BLaER1 treated with 17β-estradiol and CSF1 and Interleukin-3, amounts not matched to agents 10 nM and 100 nM (cell line): ENCODE measurements at regions not wholly inside any gene's neighbourhood (a gene's known extent, or its start where the extent isn't known, plus 50 kb on each side); places are given as distances from the start of the nearest gene placed in this dataset.
"Not testable (repeated sequence)": the region's sequence is repeated elsewhere in the genome, so short reads cannot be mapped to it uniquely, and the experiment has no call there.

Experiments
- H3K27ac ChIP-seq, 11 experiments: shearing (Covaris generic); formaldehyde crosslinking; 2 replicates each; pipeline ENCODE4 v1.8.1; 2022
- H3K27me3 ChIP-seq, 11 experiments: shearing (Covaris generic); formaldehyde crosslinking; 2 replicates each; pipeline ENCODE4 v1.8.1; 2022
- H3K36me3 ChIP-seq, 11 experiments: shearing (Covaris generic); formaldehyde crosslinking; 2 replicates each; pipeline ENCODE4 v1.8.1; 2022
- H3K4me1 ChIP-seq, 10 experiments: shearing (Covaris generic); formaldehyde crosslinking; 2 replicates each; pipeline ENCODE4 v1.8.1; 2022
- H3K4me2 ChIP-seq, 11 experiments: shearing (Covaris generic); formaldehyde crosslinking; 2 replicates each; pipeline ENCODE4 v1.8.1; 2022
- H3K4me3 ChIP-seq, 10 experiments: shearing (Covaris generic); formaldehyde crosslinking; 2 replicates each; pipeline ENCODE4 v1.8.1; 2022
- H3K9ac ChIP-seq, 11 experiments: shearing (Covaris generic); formaldehyde crosslinking; 2 replicates each; pipeline ENCODE4 v1.8.1; 2022
- H3K9me3 ChIP-seq, 11 experiments: shearing (Covaris generic); formaldehyde crosslinking; replicated peaks in 1 of 11; 2 replicates each; pipeline ENCODE4 v1.8.1; 2022
- H4K20me1 ChIP-seq, 11 experiments: shearing (Covaris generic); formaldehyde crosslinking; 2 replicates each; pipeline ENCODE4 v1.8.1; 2022
- Cebpa-rat ChIP-seq, 11 experiments: shearing (Covaris generic); IDR thresholded peaks; 2 replicates each; pipeline ENCODE4 v1.8.1; 2022

DNA sequence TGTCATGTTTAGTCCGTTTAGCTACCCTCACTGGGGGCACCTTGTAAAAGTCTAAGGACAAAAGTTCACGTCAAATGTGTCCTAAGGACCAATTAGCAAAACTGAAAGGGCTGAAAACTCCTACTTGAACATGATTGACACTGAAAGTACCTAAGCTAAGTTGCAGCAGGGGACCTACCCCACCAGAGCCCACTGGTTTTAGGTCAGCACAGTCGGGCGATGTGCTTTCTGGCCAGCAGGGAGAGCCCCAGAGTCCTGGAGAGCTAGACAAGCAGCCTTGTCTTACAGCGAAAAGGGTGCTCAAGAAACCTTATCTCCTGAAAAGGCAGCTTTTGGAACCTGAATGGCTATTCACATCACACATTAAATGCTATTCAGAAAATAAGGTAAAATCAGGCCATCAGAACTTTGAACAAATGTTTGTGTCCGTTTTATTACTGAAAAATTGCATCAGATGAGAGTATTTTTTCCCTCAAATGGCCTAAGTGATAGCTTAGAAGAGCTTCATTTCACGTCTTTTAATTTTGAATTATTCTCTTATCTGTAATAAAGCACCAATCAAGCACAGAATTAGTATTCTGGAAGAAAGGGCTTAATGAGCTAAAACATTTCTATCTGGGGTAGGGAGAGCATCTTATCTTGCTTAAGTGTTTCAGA is 52.2 kb upstream of the MKI67 start:
- Histone ChIP-seq H3K9ac (0 out of 22 replicates have a peak overlapping the region, but pooled peaks of 1 of the 11 experiments have one; percentile 11), H3K4me1 (peaks cover 17 to 35% (median 28%) of the 10 kb centered on the region in 10 experiments), H3K4me3 (no peak overlapping the region), H4K20me1 (no peaks in the 10 kb centered on the region), H3K36me3 (peaks cover 0 to 13% (median 3%) of the 10 kb centered on the region in 11 experiments; a peak in 14 of 22 replicates), H3K27me3 (no peaks in the 10 kb centered on the region), H3K9me3 (peaks cover 44 to 54% (median 48%) of the 10 kb centered on the region in 11 experiments), H3K27ac (peak overlapping the region in 5 of 11 experiments; percentile 16 to 89 (median 88); a peak in 7 of 22 replicates), H3K4me2 (peak overlapping the region in 8 of 11 experiments; percentile 1 to 89 (median 74); a peak in 13 of 22 replicates)
- TF ChIP-seq Cebpa-rat (IDR thresholded peaks at IDR 0.05) = no peak

GRCh38 chr10:128180843-128181242 is 54.6 kb upstream of the MKI67 start:
- H3K36me3 ChIP-seq = peaks cover 0 to 29% (median 21%) of the 10 kb centered on the region in 11 experiments; a peak in 15 of 22 replicates
- H4K20me1 ChIP-seq = no peaks in the 10 kb centered on the region
- no peak for TF ChIP-seq Cebpa-rat (IDR thresholded peaks at IDR 0.05)
- H3K4me3 ChIP-seq = peak overlapping the region in 9 of 10 experiments; percentile 20 to 78 (median 68); a peak in 17 of 20 replicates
- peak overlapping the region; percentile 66 to 90 (median 76) for H3K4me2 ChIP-seq
- peak overlapping the region in 10 of 11 experiments; percentile 22 to 92 (median 88); a peak in 19 of 22 replicates for H3K27ac ChIP-seq
- no peaks in the 10 kb centered on the region for H3K27me3 ChIP-seq
- H3K9me3 ChIP-seq = peaks cover 33 to 50% (median 45%) of the 10 kb centered on the region in 11 experiments
- peak overlapping the region in 10 of 11 experiments; percentile 34 to 89 (median 83); a peak in 18 of 22 replicates for H3K9ac ChIP-seq
- H3K4me1 ChIP-seq = peaks cover 17 to 43% (median 40%) of the 10 kb centered on the region in 10 experiments

GRCh38 chr10:128185627-128186026 is 59.4 kb upstream of the MKI67 start:
- H3K4me2 ChIP-seq = peak overlapping the region in 9 of 11 experiments; percentile 14 to 94 (median 80); a peak in 19 of 22 replicates
- H3K9me3 ChIP-seq = peaks cover 23 to 36% (median 30%) of the 10 kb centered on the region in 11 experiments
- peak overlapping the region in 8 of 11 experiments; percentile 3 to 96 (median 84); a peak in 15 of 22 replicates for H3K27ac ChIP-seq
- no peaks in the 10 kb centered on the region for H3K27me3 ChIP-seq
- no peaks in the 10 kb centered on the region for H4K20me1 ChIP-seq
- H3K4me3 ChIP-seq = peak overlapping the region in 3 of 10 experiments; percentile 72 to 78 (median 77); a peak in 4 of 20 replicates
- TF ChIP-seq Cebpa-rat (IDR thresholded peaks at IDR 0.05) = no peak
- peaks cover 0 to 51% (median 23%) of the 10 kb centered on the region in 11 experiments; a peak in 15 of 22 replicates for H3K36me3 ChIP-seq
- peak overlapping the region in 4 of 11 experiments; percentile 26 to 81 (median 46); a peak in 8 of 22 replicates for H3K9ac ChIP-seq
- peaks cover 27 to 67% (median 59%) of the 10 kb centered on the region in 10 experiments for H3K4me1 ChIP-seq

DNA sequence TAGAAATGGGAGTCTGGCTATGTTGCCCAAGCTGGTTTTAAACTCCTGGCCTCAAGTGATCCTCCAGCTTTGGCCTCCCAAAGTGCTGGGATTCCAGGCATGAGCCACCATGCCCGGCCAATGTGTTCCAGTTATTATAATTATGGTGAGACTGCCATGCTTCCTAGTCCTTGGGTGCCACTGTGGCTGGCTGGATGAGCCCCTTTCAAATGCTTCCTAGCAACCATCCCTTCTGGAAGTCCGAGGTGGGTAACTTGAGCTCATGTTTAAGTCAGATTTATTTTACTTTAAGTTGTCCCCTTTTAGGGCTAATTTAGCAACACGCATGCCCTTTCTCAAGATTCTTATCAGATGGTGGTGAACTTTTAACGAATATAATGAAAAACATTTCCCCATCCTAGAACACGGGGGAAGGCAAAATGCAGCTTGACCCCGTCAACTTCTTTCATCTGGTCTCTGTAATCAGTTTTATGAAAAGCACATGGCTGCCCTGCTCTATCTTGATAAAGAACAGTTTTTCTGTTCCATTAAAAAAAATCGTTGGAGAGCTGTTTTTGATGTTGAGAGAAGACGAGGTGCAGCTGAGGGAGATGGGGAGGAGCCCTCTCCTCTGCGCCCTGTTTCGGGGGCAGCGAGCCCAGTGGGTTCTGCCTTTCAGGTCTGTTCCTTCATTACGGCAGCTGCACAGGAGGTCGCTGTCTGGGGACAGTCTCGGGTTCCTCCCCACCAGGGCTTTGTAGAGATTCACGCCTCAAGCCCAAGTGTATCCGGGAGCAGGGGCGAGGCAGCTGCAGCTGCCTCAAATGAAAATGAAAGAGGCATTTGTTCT is 61.0 kb upstream of the MKI67 start:
- Histone ChIP-seq H3K9ac (peak overlapping the region; percentile 56 to 82 (median 72); a peak in 21 of 22 replicates), H3K4me3 (peak overlapping the region; percentile 39 to 67 (median 48); a peak in 19 of 20 replicates)

DNA sequence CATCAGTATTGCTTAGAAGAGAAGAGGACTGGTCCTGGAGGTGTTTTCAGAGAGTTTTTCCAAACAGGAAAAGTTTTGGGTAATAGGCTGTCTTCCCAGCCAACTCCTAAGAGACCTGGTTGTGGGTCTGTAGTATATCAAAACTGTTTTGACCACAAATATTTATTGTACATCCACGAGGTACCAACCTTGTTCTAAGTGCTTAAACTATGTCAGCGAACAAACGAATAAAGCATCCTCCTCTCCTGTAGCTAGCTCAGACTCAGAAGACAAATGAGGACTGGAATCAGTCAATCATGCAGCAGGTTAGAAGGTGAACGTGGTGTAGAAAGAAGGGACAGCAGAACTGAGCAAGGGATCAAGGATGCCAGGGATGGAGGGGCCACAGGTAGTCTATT is 61.6 kb upstream of the MKI67 start:
- Histone ChIP-seq H3K4me2 (peak overlapping the region; percentile 80 to 94 (median 91)), H4K20me1 (no peaks in the 10 kb centered on the region), H3K27ac (peak overlapping the region in 10 of 11 experiments; percentile 50 to 96 (median 84); a peak in 19 of 22 replicates), H3K36me3 (peaks cover 0 to 52% (median 23%) of the 10 kb centered on the region in 11 experiments; a peak in 15 of 22 replicates), H3K9ac (peak overlapping the region; percentile 56 to 82 (median 72); a peak in 21 of 22 replicates), H3K4me1 (peaks cover 25 to 82% (median 76%) of the 10 kb centered on the region in 10 experiments), H3K27me3 (no peaks in the 10 kb centered on the region), H3K9me3 (peaks cover 20 to 32% (median 27%) of the 10 kb centered on the region in 11 experiments), H3K4me3 (peak overlapping the region; percentile 39 to 67 (median 48); a peak in 19 of 20 replicates)
- no peak for TF ChIP-seq Cebpa-rat (IDR thresholded peaks at IDR 0.05)

More for the DNA sequence above, 61.0 kb upstream of the MKI67 start:
- Histone ChIP-seq H3K4me2 (peak overlapping the region; percentile 80 to 94 (median 91)), H3K36me3 (peaks cover 0 to 51% (median 23%) of the 10 kb centered on the region in 11 experiments; a peak in 15 of 22 replicates), H3K9me3 (peaks cover 23 to 36% (median 30%) of the 10 kb centered on the region in 11 experiments), H3K4me1 (peaks cover 23 to 76% (median 70%) of the 10 kb centered on the region in 10 experiments), H4K20me1 (no peaks in the 10 kb centered on the region), H3K27me3 (no peaks in the 10 kb centered on the region), H3K27ac (peak overlapping the region in 10 of 11 experiments; percentile 50 to 96 (median 84); a peak in 19 of 22 replicates)
- no peak for TF ChIP-seq Cebpa-rat (IDR thresholded peaks at IDR 0.05)

DNA sequence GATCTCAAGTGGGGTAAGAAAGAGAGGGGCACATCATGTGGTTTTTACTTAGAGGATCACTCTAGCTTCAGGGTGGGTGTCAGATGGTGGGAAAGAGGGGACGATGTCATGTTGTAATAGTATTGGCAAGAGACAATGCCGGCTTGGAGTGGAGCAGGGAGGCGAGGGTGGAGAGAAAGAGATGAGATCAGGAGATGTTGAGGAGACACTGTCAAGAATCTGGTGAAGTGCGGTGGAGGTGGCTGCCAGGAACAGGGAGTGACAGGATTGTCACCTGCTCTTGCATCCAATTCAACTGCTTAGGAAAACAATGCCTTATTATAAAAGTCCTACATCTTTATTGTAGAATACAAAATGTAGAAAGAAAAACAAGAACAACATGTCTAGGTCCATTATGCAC is 63.0 kb upstream of the MKI67 start:
- H3K36me3 ChIP-seq = peaks cover 0 to 57% (median 23%) of the 10 kb centered on the region in 11 experiments; a peak in 15 of 22 replicates
- peaks cover 6 to 30% (median 23%) of the 10 kb centered on the region in 11 experiments for H3K9me3 ChIP-seq
- peak overlapping the region in 2 of 10 experiments; percentile 41 to 49; a peak in 1 of 20 replicates for H3K4me3 ChIP-seq
- H3K4me2 ChIP-seq = peak overlapping the region in 9 of 11 experiments; percentile 80 to 94 (median 91); a peak in 19 of 22 replicates
- peak overlapping the region in 8 of 11 experiments; percentile 23 to 96 (median 84); a peak in 15 of 22 replicates for H3K27ac ChIP-seq
- H3K9ac ChIP-seq = peak overlapping the region in 4 of 11 experiments; percentile 71 to 82 (median 80); a peak in 7 of 22 replicates
- no peak for TF ChIP-seq Cebpa-rat (IDR thresholded peaks at IDR 0.05)
- H4K20me1 ChIP-seq = no peaks in the 10 kb centered on the region
- H3K27me3 ChIP-seq = no peaks in the 10 kb centered on the region
- peaks cover 25 to 96% (median 89%) of the 10 kb centered on the region in 10 experiments for H3K4me1 ChIP-seq

DNA sequence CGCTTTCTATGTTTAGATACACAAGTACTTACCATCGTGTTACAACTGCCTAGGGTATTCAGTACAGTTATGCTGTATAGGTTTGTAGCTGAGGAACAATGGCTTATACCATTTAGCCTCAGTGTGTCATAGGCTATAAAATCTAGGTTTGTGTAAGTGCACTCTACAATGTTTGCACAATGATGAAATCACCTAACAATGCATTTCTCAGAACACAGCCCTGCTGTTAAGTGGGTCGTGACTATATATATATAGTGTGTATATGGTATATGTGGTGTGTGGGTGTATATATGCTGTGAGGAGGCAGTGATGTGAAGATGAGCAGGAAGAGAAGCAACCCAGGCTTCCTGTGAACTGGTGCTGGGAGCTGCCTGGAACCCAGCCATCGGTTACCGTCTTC is 65.6 kb upstream of the MKI67 start:
- peaks cover 0 to 68% (median 35%) of the 10 kb centered on the region in 11 experiments; a peak in 16 of 22 replicates for H3K36me3 ChIP-seq
- H3K27me3 ChIP-seq = no peaks in the 10 kb centered on the region
- no peaks in the 10 kb centered on the region for H4K20me1 ChIP-seq
- H3K9me3 ChIP-seq = peaks cover 0 to 40% (median 28%) of the 10 kb centered on the region in 11 experiments; a peak in 18 of 22 replicates
- H3K27ac ChIP-seq = peak overlapping the region in 9 of 11 experiments; percentile 58 to 96 (median 79); a peak in 19 of 22 replicates
- peak overlapping the region in 6 of 10 experiments; percentile 1 to 47 (median 24); a peak in 6 of 20 replicates for H3K4me3 ChIP-seq
- TF ChIP-seq Cebpa-rat (IDR thresholded peaks at IDR 0.05) = peak in 5 of 11 experiments; percentile 24 to 77 (median 46); a peak in 6 of 22 replicates
- H3K9ac ChIP-seq = peak overlapping the region in 9 of 11 experiments; percentile 38 to 84 (median 66); a peak in 16 of 22 replicates
- H3K4me1 ChIP-seq = peaks cover 23 to 87% (median 72%) of the 10 kb centered on the region in 10 experiments
- peak overlapping the region; percentile 56 to 94 (median 80) for H3K4me2 ChIP-seq

DNA sequence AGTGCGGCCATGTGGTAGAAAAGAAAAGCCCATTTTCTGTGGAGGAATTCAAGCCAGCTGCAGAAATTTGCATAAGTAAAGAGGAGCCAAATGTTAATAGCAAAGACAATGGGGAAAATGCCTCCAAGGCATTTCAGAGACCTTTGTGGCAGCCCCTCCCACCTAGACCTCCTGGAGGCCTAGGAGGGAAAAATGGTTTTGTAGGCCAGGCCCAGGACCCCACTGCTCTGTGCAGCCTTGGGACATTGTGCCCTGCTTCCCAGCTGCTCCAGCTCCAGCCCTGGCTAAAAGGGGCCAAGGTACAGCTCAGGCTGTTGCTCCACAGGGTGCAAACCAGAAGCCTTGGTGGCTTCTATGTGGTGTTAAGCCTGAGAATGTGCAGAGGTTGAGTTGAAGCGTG is 75.6 kb upstream of the MKI67 start:
- Histone ChIP-seq H3K9me3 (peaks cover 33 to 83% (median 59%) of the 10 kb centered on the region in 11 experiments), H3K36me3 (peaks cover 8 to 90% (median 71%) of the 10 kb centered on the region in 11 experiments; a peak in 20 of 22 replicates), H4K20me1 (peaks cover 0 to 21% (median 0%) of the 10 kb centered on the region in 11 experiments; a peak in 6 of 22 replicates), H3K4me3 (peak overlapping the region in 4 of 10 experiments; percentile 7 to 43 (median 14); a peak in 5 of 20 replicates), H3K4me1 (peaks cover 0 to 20% (median 13%) of the 10 kb centered on the region in 10 experiments; a peak in 16 of 20 replicates)
- H3K27ac ChIP-seq, H3K27me3 ChIP-seq, H3K4me2 ChIP-seq, H3K9ac ChIP-seq: not testable (repeated sequence)
